Muscle layer of duodenum (tissue), 2 donors: ENCODE measurements at regions not wholly inside any gene's neighbourhood (a gene's known extent, or its start where the extent isn't known, plus 50 kb on each side); places are given as distances from the start of the nearest gene placed in this dataset.
"Not testable (repeated sequence)": the region's sequence is repeated elsewhere in the genome, so short reads cannot be mapped to it uniquely, and the experiment has no call there.

Source experiments
- H3K27ac ChIP-seq: one replicate; pipeline ENCODE4 v1.7.0; 2013; ENCODE audit warnings: mild to moderate bottlenecking, low read length
- H3K27me3 ChIP-seq: one replicate; pipeline ENCODE4 v1.7.0; 2013; ENCODE audit warnings: low read depth, mild to moderate bottlenecking, control low read depth, low read length
- H3K36me3 ChIP-seq, 2 donors: one replicate each; pipeline ENCODE4 v1.7.0; 2013; ENCODE audit warnings: low read length in 2 of 2, control low read depth in 1 of 2, mild to moderate bottlenecking in 1 of 2; ENCODE audit not compliant: insufficient read depth in 2 of 2, control insufficient read depth in 1 of 2
- H3K4me1 ChIP-seq, 2 donors: one replicate each; pipeline ENCODE4 v1.7.0; 2013; ENCODE audit warnings: low read length in 2 of 2, mild to moderate bottlenecking in 2 of 2, control low read depth in 1 of 2, moderate library complexity in 1 of 2; ENCODE audit not compliant: insufficient read depth in 2 of 2, control insufficient read depth in 1 of 2
- H3K4me3 ChIP-seq, 2 donors: one replicate each; pipeline ENCODE4 v1.7.0; 2013; ENCODE audit warnings: low read length in 2 of 2, low read depth in 1 of 2, mild to moderate bottlenecking in 1 of 2
- H3K9me3 ChIP-seq, 2 donors: one replicate each; pipeline ENCODE4 v1.7.0; 2013; ENCODE audit warnings: low read length in 2 of 2, control low read depth in 1 of 2, mild to moderate bottlenecking in 1 of 2; ENCODE audit not compliant: control insufficient read depth in 1 of 2
- donor health status: healthy.

GRCh38 chr7:81457852-81458522 lies 311.9 kb downstream of the HGF start:
- H3K9me3 ChIP-seq = no peaks in the 10 kb centered on the region
- no peaks in the 10 kb centered on the region for H3K4me1 ChIP-seq
- no peaks in the 10 kb centered on the region for H3K36me3 ChIP-seq
- no peaks in the 10 kb centered on the region for H3K27me3 ChIP-seq
- H3K4me3 ChIP-seq = no peak overlapping the region
- no peak overlapping the region for H3K27ac ChIP-seq

- not testable (repeated sequence) for H3K4me3 ChIP-seq, H3K27ac ChIP-seq, H3K4me1 ChIP-seq, H3K36me3 ChIP-seq, H3K27me3 ChIP-seq, H3K9me3 ChIP-seq
Observed at GRCh38 chr7:81453770-81454169, 316.1 kb downstream of the HGF start.

GRCh38 chr7:81449105-81449504 lies 320.7 kb downstream of the HGF start:
- no peaks in the 10 kb centered on the region for H3K9me3 ChIP-seq
- H3K27me3 ChIP-seq = no peaks in the 10 kb centered on the region
- no peaks in the 10 kb centered on the region for H3K4me1 ChIP-seq
- H3K27ac ChIP-seq = no peak overlapping the region
- H3K36me3 ChIP-seq = no peaks in the 10 kb centered on the region
- H3K4me3 ChIP-seq = no peak overlapping the region

- Histone ChIP-seq H3K36me3 (no peaks in the 10 kb centered on the region), H3K4me3 (no peak overlapping the region), H3K4me1 (no peaks in the 10 kb centered on the region), H3K27ac (no peak overlapping the region), H3K9me3 (no peaks in the 10 kb centered on the region), H3K27me3 (no peaks in the 10 kb centered on the region)
Observed at GRCh38 chr7:81447351-81447952, 322.4 kb downstream of the HGF start.

- H3K27ac ChIP-seq = no peak overlapping the region
- no peak overlapping the region for H3K4me3 ChIP-seq
- no peaks in the 10 kb centered on the region for H3K4me1 ChIP-seq
- no peaks in the 10 kb centered on the region for H3K9me3 ChIP-seq
- no peaks in the 10 kb centered on the region for H3K36me3 ChIP-seq
- no peaks in the 10 kb centered on the region for H3K27me3 ChIP-seq
Observed at GRCh38 chr7:81446212-81446611, 323.6 kb downstream of the HGF start.

GRCh38 chr7:81445462-81445861 lies 324.4 kb downstream of the HGF start:
- no peaks in the 10 kb centered on the region for H3K27me3 ChIP-seq

GRCh38 chr7:81441750-81442149 lies 328.1 kb downstream of the HGF start:
- Histone ChIP-seq H3K4me3 (no peak overlapping the region), H3K36me3 (no peaks in the 10 kb centered on the region), H3K9me3 (no peaks in the 10 kb centered on the region), H3K27me3 (no peaks in the 10 kb centered on the region), H3K27ac (no peak overlapping the region), H3K4me1 (no peaks in the 10 kb centered on the region)

More at GRCh38 chr7:81445462-81445861, 324.4 kb downstream of the HGF start:
- no peak overlapping the region for H3K4me3 ChIP-seq
- no peaks in the 10 kb centered on the region for H3K9me3 ChIP-seq
- no peaks in the 10 kb centered on the region for H3K36me3 ChIP-seq
- H3K4me1 ChIP-seq = no peaks in the 10 kb centered on the region
- H3K27ac ChIP-seq = no peak overlapping the region

- H3K4me1 ChIP-seq = no peaks in the 10 kb centered on the region
- no peak overlapping the region for H3K27ac ChIP-seq
- H3K4me3 ChIP-seq = no peak overlapping the region
- H3K36me3 ChIP-seq = no peaks in the 10 kb centered on the region
- no peaks in the 10 kb centered on the region for H3K9me3 ChIP-seq
- no peaks in the 10 kb centered on the region for H3K27me3 ChIP-seq
Observed at GRCh38 chr7:81439591-81439990, 330.3 kb downstream of the HGF start.

- H3K9me3 ChIP-seq, H3K27ac ChIP-seq, H3K4me1 ChIP-seq, H3K27me3 ChIP-seq, H3K4me3 ChIP-seq, H3K36me3 ChIP-seq: not testable (repeated sequence)
Observed at GRCh38 chr7:81437160-81437559, 332.7 kb downstream of the HGF start.

GRCh38 chr7:81433692-81434331 lies 336.0 kb downstream of the HGF start:
- Histone ChIP-seq H3K27ac (no peak overlapping the region), H3K9me3 (no peaks in the 10 kb centered on the region), H3K36me3 (no peaks in the 10 kb centered on the region), H3K4me3 (no peak overlapping the region), H3K27me3 (no peaks in the 10 kb centered on the region), H3K4me1 (no peaks in the 10 kb centered on the region)

- H3K9me3 ChIP-seq = no peaks in the 10 kb centered on the region
- no peaks in the 10 kb centered on the region for H3K4me1 ChIP-seq
- no peak overlapping the region for H3K4me3 ChIP-seq
- H3K27ac ChIP-seq = no peak overlapping the region
- H3K27me3 ChIP-seq = no peaks in the 10 kb centered on the region
- H3K36me3 ChIP-seq = no peaks in the 10 kb centered on the region
Observed at GRCh38 chr7:81433206-81433605, 336.6 kb downstream of the HGF start.
